ENCODE measurements at regions not wholly inside any gene's neighbourhood (a gene's known extent, or its start where the extent isn't known, plus 50 kb on each side); places are given as distances from the start of the nearest gene placed in this dataset.

- TF ChIP-seq POLR2AphosphoS5 (IDR thresholded peaks at IDR 0.05) (no peak), EP300 (IDR thresholded peaks at IDR 0.05) (no peak), POLR2A (IDR thresholded peaks at IDR 0.05; ENCODE audit: low read depth) (no peak)
- TF ChIP-seq, protein P1, sequence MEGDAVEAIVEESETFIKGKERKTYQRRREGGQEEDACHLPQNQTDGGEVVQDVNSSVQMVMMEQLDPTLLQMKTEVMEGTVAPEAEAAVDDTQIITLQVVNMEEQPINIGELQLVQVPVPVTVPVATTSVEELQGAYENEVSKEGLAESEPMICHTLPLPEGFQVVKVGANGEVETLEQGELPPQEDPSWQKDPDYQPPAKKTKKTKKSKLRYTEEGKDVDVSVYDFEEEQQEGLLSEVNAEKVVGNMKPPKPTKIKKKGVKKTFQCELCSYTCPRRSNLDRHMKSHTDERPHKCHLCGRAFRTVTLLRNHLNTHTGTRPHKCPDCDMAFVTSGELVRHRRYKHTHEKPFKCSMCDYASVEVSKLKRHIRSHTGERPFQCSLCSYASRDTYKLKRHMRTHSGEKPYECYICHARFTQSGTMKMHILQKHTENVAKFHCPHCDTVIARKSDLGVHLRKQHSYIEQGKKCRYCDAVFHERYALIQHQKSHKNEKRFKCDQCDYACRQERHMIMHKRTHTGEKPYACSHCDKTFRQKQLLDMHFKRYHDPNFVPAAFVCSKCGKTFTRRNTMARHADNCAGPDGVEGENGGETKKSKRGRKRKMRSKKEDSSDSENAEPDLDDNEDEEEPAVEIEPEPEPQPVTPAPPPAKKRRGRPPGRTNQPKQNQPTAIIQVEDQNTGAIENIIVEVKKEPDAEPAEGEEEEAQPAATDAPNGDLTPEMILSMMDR (IDR thresholded peaks at IDR 0.05), result no peak
These were observed 458.8 kb upstream of the MEX3C start for GRCh38 chr18:51656249-51656648.

All from esophagus muscularis mucosa (tissue), 4 donors.